Endodermal cell (in vitro differentiated cells): ENCODE measurements at regions not wholly inside any gene's neighbourhood (a gene's known extent, or its start where the extent isn't known, plus 50 kb on each side); places are given as distances from the start of the nearest gene placed in this dataset.

ENCODE experiments used
- DNase-seq: peaks from one replicate; pipeline ENCODE4 v3.0.0-alpha.2; 2017
- H3K27ac ChIP-seq: 2 replicates; pipeline ENCODE4 v1.5.1; 2013; ENCODE audit warnings: mild to moderate bottlenecking, low read depth, low read length, moderate library complexity
- H3K27me3 ChIP-seq: 2 replicates; pipeline ENCODE4 v1.6.1; 2013; ENCODE audit warnings: mild to moderate bottlenecking, low read length, moderate library complexity; ENCODE audit not compliant: insufficient read depth, control insufficient read depth, poor library complexity, severe bottlenecking
- H3K36me3 ChIP-seq: 2 replicates; pipeline ENCODE4 v1.7.0; 2013; ENCODE audit warnings: mild to moderate bottlenecking, low read length, moderate library complexity; ENCODE audit not compliant: control insufficient read depth, insufficient read depth
- H3K4me1 ChIP-seq: one replicate; pipeline ENCODE4 v1.7.0; 2013; ENCODE audit warnings: low read length; ENCODE audit not compliant: control insufficient read depth, insufficient read depth
- H3K4me3 ChIP-seq: 2 replicates; pipeline ENCODE4 v1.5.1; 2013; ENCODE audit warnings: mild to moderate bottlenecking, low read length, moderate library complexity
- H3K9ac ChIP-seq: 2 replicates; pipeline ENCODE4 v1.6.1; 2013; ENCODE audit warnings: mild to moderate bottlenecking, low read length, moderate library complexity; ENCODE audit not compliant: poor library complexity, severe bottlenecking; ENCODE audit errors: extremely low read depth
- H3K9me3 ChIP-seq: 2 replicates; pipeline ENCODE4 v1.6.1; 2013; ENCODE audit warnings: mild to moderate bottlenecking, low read length, moderate library complexity; ENCODE audit not compliant: control insufficient read depth
- H3K27ac Mint-ChIP-seq: 2 replicates; pipeline ENCODE4 v1.8.0; 2020; ENCODE audit warnings: mixed read lengths
- H3K27me3 Mint-ChIP-seq: 2 replicates; pipeline ENCODE4 v1.8.0; 2021; ENCODE audit warnings: mild to moderate bottlenecking, mixed read lengths; ENCODE audit not compliant: insufficient read depth
- H3K36me3 Mint-ChIP-seq: 2 replicates; pipeline ENCODE4 v1.8.0; 2020; ENCODE audit warnings: low read depth, mixed read lengths
- H3K4me1 Mint-ChIP-seq: 2 replicates; pipeline ENCODE4 v1.8.0; 2020; ENCODE audit warnings: mixed read lengths
- H3K4me3 Mint-ChIP-seq: 2 replicates; pipeline ENCODE4 v1.8.0; 2020; ENCODE audit warnings: mild to moderate bottlenecking, moderate library complexity, mixed read lengths
- H3K9me3 Mint-ChIP-seq: 2 replicates; pipeline ENCODE4 v1.8.0; 2020; ENCODE audit warnings: mild to moderate bottlenecking, mixed read lengths
- CTCF ChIP-seq: fragments of 200-600 bp; sonication (generic); conservative IDR thresholded peaks from 2 replicates; pipeline ENCODE4 v1.5.0; 2021; ENCODE audit warnings: antibody characterized with exemption, mild to moderate bottlenecking
- WGBS, 2 experiments: methylation state at CpG; one replicate each; pipeline versions ENCODE4 v1.1.5 to v1.1.7; 2013; ENCODE audit warnings: missing lambda C conversion rate in 2 of 2, mixed read lengths in 1 of 2; ENCODE audit not compliant: insufficient coverage in 1 of 2, insufficient read length in 1 of 2; 5-methylcytosine and 5-hydroxymethylcytosine counted together

- H3K36me3 ChIP-seq, result no peaks in the 10 kb centered on the region
- no peak for DNase-seq
- H3K27me3 ChIP-seq, result peaks cover 23% of the 10 kb centered on the region
- Mint-ChIP-seq H3K9me3 (peaks cover 11% of the 10 kb centered on the region), H3K4me1 (peaks cover 14% of the 10 kb centered on the region), H3K27ac (no peak overlapping the region), H3K4me3 (no peak overlapping the region), H3K36me3 (no peaks in the 10 kb centered on the region), H3K27me3 (peaks cover 18% of the 10 kb centered on the region)
- WGBS, 2 experiments, result 90 to 94% methylated on average over 5 of the region's 6 CpGs
- TF ChIP-seq CTCF, result no peak
- no peak overlapping the region for H3K9ac ChIP-seq
- H3K9me3 ChIP-seq, result peaks cover 12% of the 10 kb centered on the region
- H3K27ac ChIP-seq, result no peak overlapping the region
- H3K4me1 ChIP-seq, result no peaks in the 10 kb centered on the region
- no peak overlapping the region for H3K4me3 ChIP-seq
These were observed 116.1 kb upstream of the LMO4 start for GRCh38 chr1:87212431-87213134.

- H3K9me3 ChIP-seq, result peaks cover 12% of the 10 kb centered on the region
- peaks cover 11% of the 10 kb centered on the region for H3K9me3 Mint-ChIP-seq
- no peak overlapping the region for H3K4me3 Mint-ChIP-seq
- 95 to 97% methylated on average over 6 to 10 of the region's 10 CpGs for WGBS, 2 experiments
- no peak overlapping the region for H3K9ac ChIP-seq
- H3K36me3 ChIP-seq, result no peaks in the 10 kb centered on the region
- H3K36me3 Mint-ChIP-seq, result no peaks in the 10 kb centered on the region
- H3K4me1 Mint-ChIP-seq, result peaks cover 14% of the 10 kb centered on the region
- no peaks in the 10 kb centered on the region for H3K4me1 ChIP-seq
- H3K27ac Mint-ChIP-seq, result no peak overlapping the region
- no peak for DNase-seq
- no peak overlapping the region for H3K27ac ChIP-seq
- no peak for TF ChIP-seq CTCF
- no peak overlapping the region for H3K4me3 ChIP-seq
- H3K27me3 Mint-ChIP-seq, result peaks cover 18% of the 10 kb centered on the region
- H3K27me3 ChIP-seq, result peaks cover 20% of the 10 kb centered on the region
These were observed 115.6 kb upstream of the LMO4 start for GRCh38 chr1:87213135-87213515.

GRCh38 chr1:87215592-87215991 is 113.1 kb upstream of the LMO4 start:
- H3K4me1 Mint-ChIP-seq, result peaks cover 3% of the 10 kb centered on the region
- H3K27me3 ChIP-seq, result peaks cover 20% of the 10 kb centered on the region
- H3K36me3 Mint-ChIP-seq, result no peaks in the 10 kb centered on the region
- no peak for DNase-seq
- H3K4me1 ChIP-seq, result no peaks in the 10 kb centered on the region
- H3K4me3 Mint-ChIP-seq, result no peak overlapping the region
- peaks cover 12% of the 10 kb centered on the region for H3K9me3 ChIP-seq
- peaks cover 15% of the 10 kb centered on the region for H3K27me3 Mint-ChIP-seq
- H3K36me3 ChIP-seq, result no peaks in the 10 kb centered on the region
- TF ChIP-seq CTCF, result no peak
- H3K9me3 Mint-ChIP-seq, result peaks cover 11% of the 10 kb centered on the region
- WGBS, 2 experiments, result 83 to 91% methylated on average over 1 of the region's 1 CpG
- no peak overlapping the region for H3K27ac ChIP-seq
- H3K9ac ChIP-seq, result no peak overlapping the region
- no peak overlapping the region for H3K4me3 ChIP-seq
- no peak overlapping the region for H3K27ac Mint-ChIP-seq
